ENCODE measurements at regions not wholly inside any gene's neighbourhood (a gene's known extent, or its start where the extent isn't known, plus 50 kb on each side); places are given as distances from the start of the nearest gene placed in this dataset.

- no peak overlapping the region for H3K4me3 ChIP-seq
- WGBS, 4 donors = 84 to 90% (median 87%) methylated on average over 1 of the region's 1 CpG
- DNase-seq = no peak
- TF ChIP-seq CTCF (IDR thresholded peaks at IDR 0.05) (no peak), POLR2A (IDR thresholded peaks at IDR 0.05) (no peak)
- no peaks in the 10 kb centered on the region for H3K36me3 ChIP-seq (replicated peaks in 1 of 2)
- no peaks in the 10 kb centered on the region for H3K27me3 ChIP-seq
- no peaks in the 10 kb centered on the region for H3K4me1 ChIP-seq (replicated peaks in 1 of 2)
- intact Hi-C loops (cut with DNase I) = no loop called here
- H3K27ac ChIP-seq = no peak overlapping the region
- no peaks in the 10 kb centered on the region for H3K9me3 ChIP-seq (replicated peaks in 1 of 3)
Measured at GRCh38 chr14:55908106-55908505, 210.1 kb upstream of the PELI2 start.

- intact Hi-C loops (cut with DNase I) = no loop called here
- 65 to 97% (median 84%) methylated on average over 1 of the region's 1 CpG for WGBS, 4 donors
- TF ChIP-seq CTCF (IDR thresholded peaks at IDR 0.05) (no peak), POLR2A (IDR thresholded peaks at IDR 0.05) (no peak)
Measured at GRCh38 chr14:55909879-55910278, 208.3 kb upstream of the PELI2 start.

GRCh38 chr14:55910601-55911243 lies 207.5 kb upstream of the PELI2 start:
- Histone ChIP-seq H3K27ac (peak overlapping the region in 1 of 5 donors; percentile 1), H3K9me3 (replicated peaks in 1 of 3) (no peaks in the 10 kb centered on the region), H3K4me1 (replicated peaks in 1 of 2) (no peaks in the 10 kb centered on the region), H3K27me3 (no peaks in the 10 kb centered on the region), H3K4me3 (no peak overlapping the region), H3K36me3 (replicated peaks in 1 of 2) (no peaks in the 10 kb centered on the region)
- intact Hi-C loops (cut with DNase I) = no loop called here
- no peak for TF ChIP-seq POLR2A (IDR thresholded peaks at IDR 0.05)
- TF ChIP-seq CTCF (IDR thresholded peaks at IDR 0.05) = no peak
- 48 to 73% (median 60%) methylated on average over 1 to 2 of the region's 2 CpGs for WGBS, 4 donors
- no peak for DNase-seq

More at GRCh38 chr14:55909879-55910278, 208.3 kb upstream of the PELI2 start:
- no peak for DNase-seq
- Histone ChIP-seq H3K4me3 (no peak overlapping the region), H3K27me3 (no peaks in the 10 kb centered on the region), H3K4me1 (replicated peaks in 1 of 2) (no peaks in the 10 kb centered on the region), H3K9me3 (replicated peaks in 1 of 3) (no peaks in the 10 kb centered on the region), H3K27ac (no peak overlapping the region), H3K36me3 (replicated peaks in 1 of 2) (no peaks in the 10 kb centered on the region)

- intact Hi-C loops (cut with DNase I) = no loop called here
- Histone ChIP-seq H3K4me3 (no peak overlapping the region), H3K36me3 (replicated peaks in 1 of 2) (no peaks in the 10 kb centered on the region), H3K4me1 (replicated peaks in 1 of 2) (no peaks in the 10 kb centered on the region), H3K9me3 (replicated peaks in 1 of 3) (no peaks in the 10 kb centered on the region), H3K27ac (no peak overlapping the region), H3K27me3 (no peaks in the 10 kb centered on the region)
- WGBS, 4 donors = 69 to 100% (median 89%) methylated on average over 4 of the region's 4 CpGs
- no peak for DNase-seq
- no peak for TF ChIP-seq POLR2A (IDR thresholded peaks at IDR 0.05)
- no peak for TF ChIP-seq CTCF (IDR thresholded peaks at IDR 0.05)
Measured at GRCh38 chr14:55911776-55912175, 206.4 kb upstream of the PELI2 start.

Data from adrenal gland (tissue), 9 donors.